GM21576 (cell line): ENCODE measurements at regions not wholly inside any gene's neighbourhood (a gene's known extent, or its start where the extent isn't known, plus 50 kb on each side); places are given as distances from the start of the nearest gene placed in this dataset.

Source experiments
- ATAC-seq: cut with Tn5 transposase; IDR thresholded peaks from one replicate; pipeline ENCODE4 v1.9.1; 2021; ENCODE audit warnings: mild to moderate bottlenecking, moderate library complexity; ENCODE audit not compliant: unreplicated experiment

DNA sequence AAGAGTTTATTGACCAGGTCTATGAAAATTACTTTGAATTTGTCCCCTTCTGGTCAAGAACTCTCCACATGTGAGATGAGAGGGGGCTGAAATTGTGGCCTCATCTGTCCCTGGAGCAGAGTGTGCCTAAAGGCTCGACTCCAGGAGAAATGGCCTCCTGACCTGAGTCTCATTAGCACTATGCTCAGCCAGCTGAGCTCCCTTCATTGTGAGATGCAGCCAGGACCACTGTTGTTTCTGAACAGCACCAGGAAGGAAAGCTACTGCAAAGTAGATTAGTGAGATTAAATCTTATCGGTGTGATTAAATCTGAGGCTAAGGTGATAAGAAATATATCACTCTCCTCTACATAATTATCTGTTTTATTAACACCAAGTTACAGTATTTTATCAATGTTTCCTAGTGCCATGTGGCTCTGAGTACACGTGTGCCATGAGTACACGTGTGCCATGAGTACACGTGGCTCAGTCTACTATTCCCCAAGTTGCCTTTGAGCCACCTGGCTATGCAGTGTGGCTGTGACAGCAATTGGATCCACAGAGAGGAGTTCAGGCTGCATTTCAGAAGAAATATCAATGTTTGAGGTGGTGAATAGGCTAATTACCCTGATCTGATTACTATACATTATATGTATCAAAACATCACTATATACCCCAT lies 126.9 kb downstream of the IPMK start:
- no peak for ATAC-seq

DNA sequence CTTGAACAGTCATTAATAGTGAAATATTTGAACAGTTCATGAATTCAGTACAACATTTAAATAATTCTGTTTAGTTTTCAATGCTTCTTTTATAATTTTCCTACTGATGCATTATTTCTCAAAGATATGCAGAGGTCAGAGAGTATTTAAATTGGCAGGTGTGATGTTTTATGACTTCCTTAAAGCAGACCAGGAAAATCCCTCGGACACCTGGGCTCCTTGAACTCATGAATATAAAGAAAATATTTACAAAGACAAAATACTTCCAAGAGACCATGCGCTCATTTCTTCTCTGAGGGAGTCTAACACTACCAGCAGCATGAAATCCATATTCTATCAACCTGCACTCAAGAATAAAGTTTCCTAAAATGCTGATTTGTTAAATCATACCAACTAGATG lies 127.6 kb downstream of the IPMK start:
- no peak for ATAC-seq

DNA sequence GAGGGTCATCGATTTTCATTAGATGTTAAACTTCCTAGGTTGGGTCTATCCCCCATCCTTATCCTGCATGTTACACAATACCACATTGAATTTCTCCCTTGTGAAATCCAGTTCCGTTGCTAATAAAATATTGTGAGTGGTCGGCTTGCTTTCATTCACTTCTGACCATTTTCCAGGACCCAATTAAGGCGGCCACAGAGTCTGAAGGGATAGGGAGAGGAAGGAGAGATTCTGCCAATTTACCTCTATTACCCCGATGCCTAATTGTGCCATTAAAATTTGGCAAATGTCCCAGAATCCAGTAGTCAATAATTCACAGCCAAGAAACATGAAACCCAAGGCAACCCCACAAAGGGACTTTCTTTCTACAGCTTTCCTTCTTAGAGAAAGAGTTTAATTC lies 129.9 kb downstream of the IPMK start:
- ATAC-seq, result no peak

GRCh38 chr10:58115218-58116050 lies 152.3 kb downstream of the IPMK start:
- ATAC-seq, result no peak

GRCh38 chr10:58109731-58110130 lies 158.0 kb downstream of the IPMK start:
- no peak for ATAC-seq

DNA sequence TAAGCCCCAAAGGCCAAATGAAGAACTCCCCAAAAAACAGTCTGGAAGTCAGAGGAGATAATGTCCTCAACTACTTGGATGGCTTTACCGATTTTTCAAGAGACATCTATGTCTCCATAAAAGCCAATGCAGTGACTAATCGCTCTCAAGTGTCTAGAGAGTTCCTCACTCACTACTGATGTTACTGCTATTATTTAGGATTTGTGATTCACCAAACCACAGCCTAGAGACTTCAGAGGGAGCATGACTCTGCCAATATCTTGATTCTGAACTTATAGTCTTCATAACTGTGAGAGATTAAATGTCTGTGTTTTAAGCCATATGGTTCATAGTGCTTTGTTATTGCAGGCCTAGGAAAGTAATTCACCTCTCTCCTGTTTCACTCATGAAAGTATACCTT lies 160.2 kb downstream of the IPMK start:
- ATAC-seq, result no peak

DNA sequence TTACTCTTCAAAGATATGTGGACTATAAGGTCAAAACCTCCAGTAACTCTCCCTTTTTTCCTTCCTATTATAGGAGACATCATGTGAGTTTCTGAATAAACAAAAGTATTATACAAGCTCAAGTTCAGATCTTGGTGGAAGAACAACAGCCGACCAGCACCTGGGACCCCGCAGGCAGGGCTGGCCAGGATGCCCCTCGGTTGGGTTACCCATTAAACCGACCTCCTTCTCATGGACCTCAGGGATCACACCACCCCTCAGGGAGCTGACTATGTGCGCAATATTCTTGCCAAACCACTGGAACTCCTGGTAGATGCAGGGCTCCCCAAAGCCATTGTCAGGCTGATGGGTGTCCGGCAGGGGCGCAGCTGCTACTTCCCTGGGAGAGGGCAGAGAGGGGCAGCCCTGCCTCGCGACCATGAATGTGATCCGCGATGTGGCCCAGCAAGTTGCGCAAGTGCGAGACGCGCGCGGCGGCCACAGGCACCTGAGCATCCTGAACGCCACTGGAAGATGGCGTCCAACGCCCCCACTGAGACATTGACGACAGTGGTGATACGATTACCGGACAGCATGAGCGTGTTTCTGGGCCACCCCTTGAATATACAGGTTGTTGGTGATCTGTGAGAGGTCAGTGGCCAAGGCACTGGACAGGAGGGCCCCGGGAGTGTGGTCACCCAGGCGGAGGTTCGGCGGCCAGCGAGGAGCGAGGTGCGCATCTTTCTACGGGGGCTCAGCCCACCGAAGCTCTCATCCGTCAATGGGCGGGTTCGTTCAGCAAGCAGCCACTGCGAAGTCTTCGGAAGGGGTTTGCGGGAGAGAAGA lies 161.3 kb downstream of the IPMK start:
- no peak for ATAC-seq

- ATAC-seq, result no peak
Observed at GRCh38 chr10:58104351-58104751, 163.3 kb downstream of the IPMK start.

- no peak for ATAC-seq
Observed at GRCh38 chr10:58102897-58103296, 164.8 kb downstream of the IPMK start.

DNA sequence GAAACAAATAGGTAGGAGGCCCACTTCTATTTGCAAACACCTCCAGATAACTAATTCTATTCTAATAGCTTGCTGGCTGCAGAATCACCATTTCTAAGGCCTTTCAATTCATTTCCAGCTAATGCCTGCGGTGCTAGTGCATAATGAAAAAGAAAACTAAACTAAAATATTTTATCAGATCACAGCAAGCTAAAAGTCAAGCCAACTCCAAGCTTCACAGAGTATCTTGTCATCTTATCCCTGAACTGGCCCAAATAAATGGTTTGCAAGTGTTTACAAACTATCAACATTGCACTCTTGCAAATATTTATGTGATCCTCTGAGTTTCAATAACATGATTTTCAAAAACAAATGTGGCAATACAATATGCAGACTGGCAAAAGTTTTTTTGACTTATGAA lies 166.0 kb downstream of the IPMK start:
- ATAC-seq, result no peak

- ATAC-seq, result no peak
Observed at GRCh38 chr10:58094985-58095718, 172.5 kb downstream of the IPMK start.

DNA sequence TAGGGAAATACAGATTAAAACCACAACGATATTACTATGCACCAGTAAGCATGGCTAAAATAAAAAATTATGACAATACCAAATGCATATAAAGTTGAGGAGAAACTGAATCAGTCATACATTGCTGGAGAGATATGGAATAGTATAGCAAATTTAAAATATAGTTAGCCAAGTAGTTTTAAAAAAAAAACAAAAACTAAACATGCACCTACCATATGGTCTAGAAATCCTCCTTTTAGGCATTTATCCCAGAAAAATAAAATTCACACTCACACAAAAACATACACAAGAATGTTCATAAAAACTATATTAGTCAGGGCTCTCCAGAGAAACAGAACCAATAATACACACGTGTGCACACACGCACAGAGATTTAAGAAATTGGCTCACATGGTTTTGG lies 175.8 kb downstream of the IPMK start:
- ATAC-seq, result no peak

- no peak for ATAC-seq
Observed at GRCh38 chr10:58089739-58090138, 178.0 kb downstream of the IPMK start.

- no peak for ATAC-seq
Observed at GRCh38 chr10:58087896-58088295, 179.8 kb downstream of the IPMK start.

DNA sequence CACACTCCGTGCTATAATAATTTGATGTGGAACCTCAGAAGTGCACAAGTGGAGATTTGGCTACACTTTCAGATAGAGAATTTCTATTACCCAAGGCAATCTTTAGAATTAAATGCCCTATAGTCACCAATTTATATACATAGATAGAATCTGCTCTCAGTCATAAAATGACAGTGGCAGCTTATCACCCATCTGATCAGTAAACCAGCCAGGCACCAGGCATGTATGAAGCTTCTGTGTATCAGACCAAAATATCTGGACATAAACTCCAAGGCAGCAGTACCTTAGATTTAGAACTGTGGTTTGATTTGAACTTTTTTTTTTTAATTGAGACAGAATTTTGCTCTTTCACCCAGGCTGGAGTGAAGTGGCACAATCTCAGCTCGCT lies 180.9 kb downstream of the IPMK start:
- no peak for ATAC-seq

GRCh38 chr10:58086144-58086762 lies 181.4 kb downstream of the IPMK start:
- no peak for ATAC-seq

- ATAC-seq, result no peak
Observed at GRCh38 chr10:58082248-58082647, 185.4 kb downstream of the IPMK start.

DNA sequence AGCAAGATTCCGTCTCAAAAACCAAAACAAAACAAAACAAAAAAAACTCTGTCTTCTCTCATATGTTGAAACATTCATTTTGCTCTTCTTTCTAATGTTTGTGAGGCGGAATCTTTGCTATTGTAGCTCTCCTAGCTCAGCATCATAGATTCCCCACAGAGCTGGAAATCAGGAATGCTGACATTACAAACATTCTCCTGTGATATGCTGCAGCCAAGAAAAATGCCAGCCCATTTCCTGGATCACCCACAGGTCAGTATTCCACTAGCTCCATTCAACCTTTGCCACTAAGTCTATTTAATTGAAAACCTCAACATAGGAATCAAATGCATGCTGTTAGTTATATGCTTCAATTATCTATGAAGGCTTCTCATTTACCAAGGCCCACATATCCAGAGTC lies 186.3 kb downstream of the IPMK start:
- ATAC-seq, result no peak

- no peak for ATAC-seq
Observed at GRCh38 chr10:58079461-58079860, 188.2 kb downstream of the IPMK start.

GRCh38 chr10:58072634-58073033 lies 195.1 kb downstream of the IPMK start:
- no peak for ATAC-seq

GRCh38 chr10:58070956-58071355 lies 196.7 kb downstream of the IPMK start:
- ATAC-seq, result no peak
